ENCODE measurements at regions not wholly inside any gene's neighbourhood (a gene's known extent, or its start where the extent isn't known, plus 50 kb on each side); places are given as distances from the start of the nearest gene placed in this dataset.

DNA sequence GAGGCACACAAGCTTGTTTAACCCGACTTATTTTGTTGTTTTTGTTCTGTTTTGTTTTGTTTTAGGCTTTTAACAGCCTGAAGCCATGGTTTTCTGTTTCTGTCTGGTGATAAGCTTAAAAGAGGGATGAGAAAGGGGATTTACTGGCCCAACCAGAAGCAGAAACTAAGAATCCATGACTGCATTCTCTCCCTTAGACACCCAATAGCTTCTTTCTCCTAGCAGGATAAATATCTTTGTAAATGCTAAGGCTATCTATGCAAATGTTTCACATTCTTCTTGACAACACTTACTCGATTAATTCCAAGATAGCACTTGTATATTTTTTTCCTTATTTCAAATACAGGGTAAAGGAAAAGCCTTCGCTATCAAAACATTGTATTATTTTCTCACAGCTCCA lies 53.7 kb upstream of the SMAD1 start:
- no peak for DNase-seq (ENCODE audit: insufficient read length, low spot score)
- no peak for FAIRE-seq

- DNase-seq (ENCODE audit: insufficient read length, low spot score), result no peak
- no peak for FAIRE-seq
Measured at GRCh38 chr4:145427221-145427620, 54.4 kb upstream of the SMAD1 start.

- DNase-seq (ENCODE audit: insufficient read length, low spot score), result no peak
- FAIRE-seq, result no peak
Measured at GRCh38 chr4:145423017-145423708, 58.5 kb upstream of the SMAD1 start.

DNA sequence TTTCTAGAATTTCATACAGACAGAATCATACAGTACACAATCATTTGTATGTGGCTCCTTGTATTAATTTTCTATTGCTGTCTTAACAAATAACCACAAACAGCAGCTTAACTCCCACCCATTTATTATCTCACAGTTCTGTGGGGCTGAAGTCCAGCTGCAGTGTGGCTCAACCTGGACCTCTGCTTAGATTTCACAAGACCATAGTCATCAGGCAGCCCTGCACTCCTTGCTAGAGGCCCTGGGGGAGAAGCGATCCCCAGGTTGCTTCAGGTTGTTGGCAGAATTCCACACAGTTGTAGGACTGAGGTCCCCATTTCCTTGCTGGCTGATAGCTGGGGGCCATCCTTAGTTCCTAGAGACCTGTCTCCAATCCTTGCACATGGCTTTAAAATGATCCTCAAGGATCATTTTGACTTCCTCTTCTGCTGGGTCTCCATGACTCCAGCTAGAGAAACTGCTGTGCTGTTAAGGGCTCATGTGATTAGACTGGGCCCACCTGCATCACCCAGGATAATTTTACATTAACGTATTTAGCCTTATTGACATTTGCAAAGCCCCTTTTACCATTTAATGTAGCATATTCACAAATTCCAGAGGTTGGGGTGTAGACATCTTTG lies 60.9 kb upstream of the SMAD1 start:
- FAIRE-seq (no peak), DNase-seq (ENCODE audit: insufficient read length, low spot score) (no peak)

DNA sequence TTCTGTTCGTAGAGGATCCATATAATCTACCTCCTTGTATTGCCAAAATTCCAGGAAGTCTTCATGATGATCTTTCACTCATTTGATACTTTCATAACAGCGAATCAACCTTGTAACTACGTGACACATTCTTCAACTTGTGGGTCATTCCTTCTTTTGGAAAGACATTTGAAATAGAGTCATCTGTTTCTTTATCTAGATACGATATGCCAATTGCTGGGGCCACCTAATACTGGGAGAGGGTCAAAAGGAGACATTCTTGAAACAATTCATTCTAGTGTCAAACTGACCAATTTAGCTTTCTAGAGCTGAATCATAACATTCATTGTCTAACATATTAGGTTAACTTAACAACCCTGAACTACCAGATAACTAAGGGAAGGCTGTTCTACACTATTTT lies 62.9 kb upstream of the SMAD1 start:
- no peak for FAIRE-seq
- no peak for DNase-seq (ENCODE audit: insufficient read length, low spot score)

GRCh38 chr4:145417348-145418130 lies 64.1 kb upstream of the SMAD1 start:
- DNase-seq (ENCODE audit: insufficient read length, low spot score) (no peak), FAIRE-seq (no peak)

DNA sequence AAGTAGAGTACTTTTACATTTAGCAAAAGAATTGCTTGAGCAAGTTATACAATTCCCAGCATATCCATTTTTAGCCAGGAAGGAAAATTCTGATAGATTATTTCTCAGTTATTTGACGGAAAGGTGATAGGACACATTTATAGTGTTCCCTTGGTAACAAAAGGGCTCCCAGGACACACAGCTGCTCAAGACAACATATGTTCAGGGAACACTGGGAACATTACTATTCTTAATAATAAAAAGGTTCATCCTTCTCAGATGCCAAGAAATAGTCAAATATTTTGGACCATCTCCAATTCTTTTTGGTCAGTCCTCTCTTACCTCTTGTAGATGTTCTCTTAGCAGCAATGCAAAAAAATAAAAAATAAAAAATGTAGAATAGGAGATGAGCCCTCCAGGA lies 66.8 kb upstream of the SMAD1 start:
- DNase-seq (ENCODE audit: insufficient read length, low spot score) (no peak), FAIRE-seq (no peak)

DNA sequence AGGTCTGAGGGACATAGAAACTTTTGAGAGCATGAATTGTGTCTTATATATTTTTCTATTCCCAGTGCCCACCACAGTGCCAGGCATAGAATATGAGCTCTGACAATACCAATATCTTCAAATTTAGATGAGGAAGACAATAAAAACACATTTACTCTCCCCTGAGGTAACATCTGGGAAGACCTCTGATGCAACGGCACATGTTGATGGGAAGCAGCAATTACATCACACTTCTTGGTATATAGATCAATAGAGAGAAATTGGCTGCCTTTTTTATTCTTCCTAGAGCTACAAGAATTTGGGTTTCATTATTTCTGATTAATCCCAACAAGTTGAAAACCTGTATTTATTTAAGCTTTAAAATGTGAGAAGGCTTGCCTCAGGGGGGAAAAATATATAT lies 67.4 kb upstream of the SMAD1 start:
- no peak for FAIRE-seq
- DNase-seq (ENCODE audit: insufficient read length, low spot score), result no peak

- DNase-seq (ENCODE audit: insufficient read length, low spot score) (no peak), FAIRE-seq (no peak)
Measured at GRCh38 chr4:145406970-145407369, 74.7 kb upstream of the SMAD1 start.

GRCh38 chr4:145404761-145405160 lies 76.9 kb upstream of the SMAD1 start:
- no peak for FAIRE-seq
- DNase-seq (ENCODE audit: insufficient read length, low spot score), result no peak

- FAIRE-seq (no peak), DNase-seq (ENCODE audit: insufficient read length, low spot score) (no peak)
Measured at GRCh38 chr4:145396581-145396980, 85.1 kb upstream of the SMAD1 start.

- FAIRE-seq (no peak), DNase-seq (ENCODE audit: insufficient read length, low spot score) (no peak)
Measured at GRCh38 chr4:145390571-145390970, 91.1 kb upstream of the SMAD1 start.

DNA sequence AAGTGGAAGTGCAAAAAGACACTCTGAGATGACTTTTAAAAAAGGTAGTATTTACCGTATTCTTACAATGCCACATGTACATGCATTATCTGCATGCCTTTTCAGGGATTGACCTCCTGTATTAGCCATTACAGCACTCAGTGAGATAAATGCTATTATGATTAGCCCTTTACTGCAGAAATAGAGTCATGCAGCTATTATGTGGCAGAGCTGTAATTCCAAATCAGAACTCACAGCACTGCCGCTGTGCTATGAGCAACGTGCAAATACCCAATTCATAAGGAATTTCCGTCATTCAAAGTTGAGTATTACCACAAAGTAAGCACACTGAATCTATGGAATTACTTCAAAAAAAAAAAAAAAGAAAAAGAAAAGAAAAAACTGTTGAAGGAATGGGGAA lies 92.1 kb upstream of the SMAD1 start:
- no peak for FAIRE-seq
- no peak for DNase-seq (ENCODE audit: insufficient read length, low spot score)

DNA sequence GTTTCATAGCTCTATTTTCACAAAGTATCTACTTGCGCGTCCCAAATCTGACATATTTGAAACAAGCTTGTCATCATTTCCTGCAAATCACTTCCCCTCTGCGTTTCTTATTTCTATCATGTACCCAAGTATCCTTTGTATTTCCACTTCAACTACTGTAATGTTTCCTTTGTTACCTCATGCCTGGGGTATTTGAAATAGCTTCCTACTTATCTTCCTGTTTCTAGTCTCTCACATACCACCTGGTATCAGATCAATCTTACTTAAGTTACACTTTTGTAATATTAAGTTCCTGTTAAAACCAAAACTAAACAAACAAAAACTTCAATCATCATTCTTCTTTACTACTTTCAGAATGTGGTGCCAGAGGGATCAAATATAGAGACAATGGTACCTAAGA lies 93.6 kb upstream of the SMAD1 start:
- FAIRE-seq (no peak), DNase-seq (ENCODE audit: insufficient read length, low spot score) (no peak)

- DNase-seq (ENCODE audit: insufficient read length, low spot score) (no peak), FAIRE-seq (no peak)
Measured at GRCh38 chr4:145387079-145387478, 94.6 kb upstream of the SMAD1 start.

GRCh38 chr4:145381163-145381562 lies 100.5 kb upstream of the SMAD1 start:
- DNase-seq (ENCODE audit: insufficient read length, low spot score) (no peak), FAIRE-seq (no peak)

DNA sequence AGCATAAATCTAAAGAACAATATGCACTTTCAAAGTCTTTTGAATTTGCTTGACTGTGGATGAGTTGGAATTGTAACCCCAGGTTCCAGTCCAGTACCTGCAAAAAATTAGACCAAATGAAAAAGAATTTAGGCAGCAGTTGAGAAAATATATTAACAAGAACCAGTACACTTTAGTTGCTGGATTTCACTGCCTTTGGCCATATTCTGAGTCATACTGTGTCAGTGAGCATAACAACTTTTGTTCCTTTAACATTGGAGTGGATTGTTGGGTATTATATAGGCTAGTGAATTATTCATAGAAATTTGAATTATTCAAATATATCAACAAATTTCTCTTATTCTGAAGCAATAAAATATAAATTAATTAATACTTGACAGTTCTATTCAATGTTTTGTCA lies 101.5 kb upstream of the SMAD1 start:
- DNase-seq (ENCODE audit: insufficient read length, low spot score) (no peak), FAIRE-seq (no peak)

- DNase-seq (ENCODE audit: insufficient read length, low spot score), result no peak
- FAIRE-seq, result no peak
Measured at GRCh38 chr4:145375416-145375815, 106.2 kb upstream of the SMAD1 start.

GRCh38 chr4:145352438-145353145 lies 129.1 kb upstream of the SMAD1 start:
- DNase-seq (ENCODE audit: insufficient read length, low spot score) (no peak), FAIRE-seq (no peak)

- DNase-seq (ENCODE audit: insufficient read length, low spot score) (no peak), FAIRE-seq (no peak)
Measured at GRCh38 chr4:145351922-145352321, 129.7 kb upstream of the SMAD1 start.

DNA sequence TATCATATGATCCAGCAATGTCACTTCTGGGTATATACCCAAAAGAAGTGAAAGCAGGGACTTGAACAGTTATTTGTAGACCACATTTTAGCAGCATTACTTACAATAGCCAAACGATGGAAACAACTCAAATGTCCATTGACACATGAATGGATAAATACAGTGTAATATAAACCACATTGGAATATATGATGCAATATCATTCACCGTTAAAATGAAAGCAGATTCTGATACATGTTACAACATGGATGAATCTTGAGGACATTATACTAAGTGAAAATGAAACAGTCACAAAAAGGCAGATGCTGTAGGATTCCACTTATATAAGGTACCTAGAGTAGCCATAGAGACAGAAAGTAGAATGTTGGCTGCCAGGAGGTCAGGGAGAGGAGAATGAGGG lies 130.5 kb upstream of the SMAD1 start:
- no peak for DNase-seq (ENCODE audit: insufficient read length, low spot score)
- no peak for FAIRE-seq

Data from HTR-8/SVneo (cell line).